ENCODE measurements at regions not wholly inside any gene's neighbourhood (a gene's known extent, or its start where the extent isn't known, plus 50 kb on each side); places are given as distances from the start of the nearest gene placed in this dataset.
"Not testable (repeated sequence)": the region's sequence is repeated elsewhere in the genome, so short reads cannot be mapped to it uniquely, and the experiment has no call there.

GRCh38 chr9:104980039-104980654 lies 52.2 kb upstream of the ABCA1 start:
- DNase-seq (ENCODE audit: extremely low read depth, low read depth) = no peak

- no peak for DNase-seq (ENCODE audit: extremely low read depth, low read depth)
Observed at GRCh38 chr9:104981543-104982129, 53.7 kb upstream of the ABCA1 start.

GRCh38 chr9:104982543-104982942 lies 54.6 kb upstream of the ABCA1 start:
- DNase-seq (ENCODE audit: extremely low read depth, low read depth) = no peak

GRCh38 chr9:104983491-104983890 lies 55.5 kb upstream of the ABCA1 start:
- no peak for DNase-seq (ENCODE audit: extremely low read depth, low read depth)

- no peak for DNase-seq (ENCODE audit: extremely low read depth, low read depth)
Observed at GRCh38 chr9:104984121-104984520, 56.2 kb upstream of the ABCA1 start.

- DNase-seq (ENCODE audit: extremely low read depth, low read depth) = no peak
Observed at GRCh38 chr9:104984542-104984941, 56.6 kb upstream of the ABCA1 start.

- no peak for DNase-seq (ENCODE audit: extremely low read depth, low read depth)
Observed at GRCh38 chr9:104984948-104985347, 57.0 kb upstream of the ABCA1 start.

GRCh38 chr9:104986096-104986495 lies 58.1 kb upstream of the ABCA1 start:
- no peak for DNase-seq (ENCODE audit: extremely low read depth, low read depth)

- DNase-seq (ENCODE audit: extremely low read depth, low read depth) = no peak
Observed at GRCh38 chr9:104987743-104988142, 59.8 kb upstream of the ABCA1 start.

GRCh38 chr9:104988539-104988938 lies 60.6 kb upstream of the ABCA1 start:
- DNase-seq (ENCODE audit: extremely low read depth, low read depth) = no peak

GRCh38 chr9:104991144-104991953 lies 63.4 kb upstream of the ABCA1 start:
- peak; percentile 86 for DNase-seq (ENCODE audit: extremely low read depth, low read depth)

- DNase-seq (ENCODE audit: extremely low read depth, low read depth) = no peak
Observed at GRCh38 chr9:104992659-104993058, 64.7 kb upstream of the ABCA1 start.

- DNase-seq (ENCODE audit: extremely low read depth, low read depth) = no peak
Observed at GRCh38 chr9:104993291-104993963, 65.5 kb upstream of the ABCA1 start.

- no peak for DNase-seq (ENCODE audit: extremely low read depth, low read depth)
Observed at GRCh38 chr9:104997536-104997935, 69.6 kb upstream of the ABCA1 start.

- no peak for DNase-seq (ENCODE audit: extremely low read depth, low read depth)
Observed at GRCh38 chr9:104999136-104999535, 71.2 kb upstream of the ABCA1 start.

- not testable (repeated sequence) for DNase-seq (ENCODE audit: extremely low read depth, low read depth)
Observed at GRCh38 chr9:105000529-105000928, 72.6 kb upstream of the ABCA1 start.

- no peak for DNase-seq (ENCODE audit: extremely low read depth, low read depth)
Observed at GRCh38 chr9:105004466-105005090, 76.6 kb upstream of the ABCA1 start.

GRCh38 chr9:105005186-105005585 lies 77.2 kb upstream of the ABCA1 start:
- DNase-seq (ENCODE audit: extremely low read depth, low read depth) = no peak

- DNase-seq (ENCODE audit: extremely low read depth, low read depth) = no peak
Observed at GRCh38 chr9:105006514-105006913, 78.6 kb upstream of the ABCA1 start.

- DNase-seq (ENCODE audit: extremely low read depth, low read depth) = no peak
Observed at GRCh38 chr9:105007143-105007542, 79.2 kb upstream of the ABCA1 start.

GRCh38 chr9:105010089-105010488 lies 82.1 kb upstream of the ABCA1 start:
- DNase-seq (ENCODE audit: extremely low read depth, low read depth) = not testable (repeated sequence)
